Stomach (tissue), 8 donors: ENCODE measurements at regions not wholly inside any gene's neighbourhood (a gene's known extent, or its start where the extent isn't known, plus 50 kb on each side); places are given as distances from the start of the nearest gene placed in this dataset.

Source experiments
- DNase-seq, 2 donors: peaks; one replicate each; pipeline versions ENCODE4 v3.0.0 to v3.0.0-alpha.2; 2013 to 2019
- H3K27ac ChIP-seq, 5 donors: fragments of 200-600 bp in 4 of 5; sonication (generic) in 4 of 5; one replicate each; pipeline ENCODE4 v1.5.1; 2013 to 2019; ENCODE audit warnings: mild to moderate bottlenecking in 1 of 5, moderate library complexity in 1 of 5
- H3K27me3 ChIP-seq, 3 donors: fragments of 200-600 bp; sonication (generic); one replicate each; pipeline ENCODE4 v1.5.1; 2017 to 2019; ENCODE audit warnings: mixed run types in 1 of 3
- H3K36me3 ChIP-seq, 4 donors: fragments of 200-600 bp; sonication (generic); 1 replicate in 3 of 4; 2 replicates in 1 of 4; pipeline ENCODE4 v1.5.1; 2016 to 2019
- H3K4me1 ChIP-seq, 4 donors: fragments of 200-600 bp; sonication (generic); one replicate each; pipeline ENCODE4 v1.5.1; 2016 to 2019
- H3K4me3 ChIP-seq, 4 donors: fragments of 200-600 bp; sonication (generic) in 3 of 4; one replicate each; pipeline ENCODE4 v1.5.1; 2016 to 2019; ENCODE audit warnings: mild to moderate bottlenecking in 1 of 4
- H3K9me3 ChIP-seq, 4 donors: fragments of 200-600 bp; sonication (generic); one replicate each; pipeline ENCODE4 v1.5.1; 2016 to 2019
- EP300 ChIP-seq: sonication (generic); formaldehyde crosslinking; IDR thresholded peaks from one replicate; pipeline ENCODE4 v1.6.1; 2017; ENCODE audit warnings: antibody characterized with exemption
- POLR2A ChIP-seq, 4 donors: fragments of 450-650 bp; IDR thresholded peaks; one replicate each; pipeline ENCODE4 v1.6.1; 2016; ENCODE audit warnings: antibody characterized with exemption in 4 of 4, control low read depth in 2 of 4, mild to moderate bottlenecking in 1 of 4, moderate library complexity in 1 of 4
- POLR2AphosphoS5 ChIP-seq, 3 donors: sonication (generic); formaldehyde crosslinking; IDR thresholded peaks; one replicate each; pipeline ENCODE4 v1.6.1; 2016; ENCODE audit warnings: antibody characterized with exemption in 3 of 3
- WGBS, 5 donors: extraction: QIAGEN DNeasy Blood & Tissue Kit in 3 of 5; methylation state at CpG; one replicate each; pipeline versions ENCODE4 v1.1.5 to v1.1.7; 2013 to 2018; 5-methylcytosine and 5-hydroxymethylcytosine counted together
- intact Hi-C: fragments of 100-400 bp; cut with DNase I; formaldehyde crosslinking; loops from one replicate; pipeline ENCODE4 v1.15.1; 2023; ENCODE audit warnings: low total_unique reads
- TF ChIP-seq, protein P1 (sequence below), 7 experiments: fragments of 450-650 bp in 4 of 7; fragments of 200-600 bp in 3 of 7; sonication (generic) in 3 of 7; IDR thresholded peaks; one replicate each; pipeline ENCODE4 v1.5.1; 2016 to 2019; ENCODE audit warnings: antibody characterized with exemption in 7 of 7, control low read depth in 2 of 7, mild to moderate bottlenecking in 1 of 7
- donor health status: healthy with polysubstance abuse.
- donor health status: Bipolar disorder and iron deficiency.
- donor health status: healthy.

- no peaks in the 10 kb centered on the region for H3K36me3 ChIP-seq
- no peaks in the 10 kb centered on the region for H3K27me3 ChIP-seq
- H3K4me3 ChIP-seq = no peak overlapping the region
- H3K9me3 ChIP-seq = no peaks in the 10 kb centered on the region
- WGBS, 5 donors = 78 to 85% (median 83%) methylated on average over 4 of the region's 4 CpGs
- no peak for DNase-seq
- no peak overlapping the region for H3K27ac ChIP-seq
- intact Hi-C loops = no loop called here
- TF ChIP-seq, protein P1, sequence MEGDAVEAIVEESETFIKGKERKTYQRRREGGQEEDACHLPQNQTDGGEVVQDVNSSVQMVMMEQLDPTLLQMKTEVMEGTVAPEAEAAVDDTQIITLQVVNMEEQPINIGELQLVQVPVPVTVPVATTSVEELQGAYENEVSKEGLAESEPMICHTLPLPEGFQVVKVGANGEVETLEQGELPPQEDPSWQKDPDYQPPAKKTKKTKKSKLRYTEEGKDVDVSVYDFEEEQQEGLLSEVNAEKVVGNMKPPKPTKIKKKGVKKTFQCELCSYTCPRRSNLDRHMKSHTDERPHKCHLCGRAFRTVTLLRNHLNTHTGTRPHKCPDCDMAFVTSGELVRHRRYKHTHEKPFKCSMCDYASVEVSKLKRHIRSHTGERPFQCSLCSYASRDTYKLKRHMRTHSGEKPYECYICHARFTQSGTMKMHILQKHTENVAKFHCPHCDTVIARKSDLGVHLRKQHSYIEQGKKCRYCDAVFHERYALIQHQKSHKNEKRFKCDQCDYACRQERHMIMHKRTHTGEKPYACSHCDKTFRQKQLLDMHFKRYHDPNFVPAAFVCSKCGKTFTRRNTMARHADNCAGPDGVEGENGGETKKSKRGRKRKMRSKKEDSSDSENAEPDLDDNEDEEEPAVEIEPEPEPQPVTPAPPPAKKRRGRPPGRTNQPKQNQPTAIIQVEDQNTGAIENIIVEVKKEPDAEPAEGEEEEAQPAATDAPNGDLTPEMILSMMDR (IDR thresholded peaks at IDR 0.05) = no peak
- TF ChIP-seq POLR2A (IDR thresholded peaks at IDR 0.05) = no peak
- TF ChIP-seq POLR2AphosphoS5 (IDR thresholded peaks at IDR 0.05) = no peak
- TF ChIP-seq EP300 = no peak
- no peaks in the 10 kb centered on the region for H3K4me1 ChIP-seq
Observed at GRCh38 chr3:147775816-147776530, 366.8 kb downstream of the ZIC1 start.

- Histone ChIP-seq H3K9me3 (no peaks in the 10 kb centered on the region), H3K27me3 (no peaks in the 10 kb centered on the region), H3K27ac (no peak overlapping the region), H3K4me1 (no peaks in the 10 kb centered on the region), H3K4me3 (no peak overlapping the region), H3K36me3 (no peaks in the 10 kb centered on the region)
- no peak for DNase-seq
- intact Hi-C loops = no loop called here
- TF ChIP-seq POLR2A (IDR thresholded peaks at IDR 0.05) (no peak), POLR2AphosphoS5 (IDR thresholded peaks at IDR 0.05) (no peak), EP300 (no peak)
- TF ChIP-seq, protein P1 (IDR thresholded peaks at IDR 0.05) = no peak
- WGBS, 5 donors = 57 to 70% (median 66%) methylated on average over 2 of the region's 2 CpGs
Observed at GRCh38 chr3:147793841-147794240, 384.7 kb downstream of the ZIC1 start.

GRCh38 chr3:147794596-147794995 lies 385.4 kb downstream of the ZIC1 start:
- Histone ChIP-seq H3K27me3 (no peaks in the 10 kb centered on the region), H3K9me3 (no peaks in the 10 kb centered on the region), H3K4me3 (no peak overlapping the region), H3K27ac (no peak overlapping the region), H3K4me1 (no peaks in the 10 kb centered on the region), H3K36me3 (no peaks in the 10 kb centered on the region)
- DNase-seq = no peak
- intact Hi-C loops = no loop called here
- TF ChIP-seq POLR2A (IDR thresholded peaks at IDR 0.05) (no peak), EP300 (no peak), POLR2AphosphoS5 (IDR thresholded peaks at IDR 0.05) (no peak)
- TF ChIP-seq, protein P1 (IDR thresholded peaks at IDR 0.05) = no peak
- 83 to 90% (median 84%) methylated on average over 3 of the region's 3 CpGs for WGBS, 5 donors

- no peaks in the 10 kb centered on the region for H3K4me1 ChIP-seq
- WGBS, 5 donors = 41 to 67% (median 47%) methylated on average over 1 of the region's 1 CpG
- intact Hi-C loops = no loop called here
- H3K36me3 ChIP-seq = no peaks in the 10 kb centered on the region
- no peaks in the 10 kb centered on the region for H3K27me3 ChIP-seq
- no peak overlapping the region for H3K27ac ChIP-seq
- H3K9me3 ChIP-seq = no peaks in the 10 kb centered on the region
- DNase-seq = no peak
- H3K4me3 ChIP-seq = no peak overlapping the region
- TF ChIP-seq POLR2AphosphoS5 (IDR thresholded peaks at IDR 0.05) = no peak
- TF ChIP-seq, protein P1 (IDR thresholded peaks at IDR 0.05) = no peak
- TF ChIP-seq POLR2A (IDR thresholded peaks at IDR 0.05) = no peak
- TF ChIP-seq EP300 = no peak
Observed at GRCh38 chr3:147795418-147795817, 386.3 kb downstream of the ZIC1 start.
